Mucosa of descending colon (tissue), 3 donors: ENCODE measurements at regions not wholly inside any gene's neighbourhood (a gene's known extent, or its start where the extent isn't known, plus 50 kb on each side); places are given as distances from the start of the nearest gene placed in this dataset.

Experiments used
- ATAC-seq: fragments of 200-7000 bp; cut with Tn5 transposase; one replicate; pipeline ENCODE4 v1.9.1; 2020; ENCODE audit warnings: mild to moderate bottlenecking, moderate library complexity
- DNase-seq, 3 donors: peaks; one replicate each; pipeline ENCODE4 v3.0.0-alpha.2; 2020
- H3K36me3 ChIP-seq: fragments of 200-600 bp; one replicate; pipeline ENCODE4 v1.8.0; 2021; ENCODE audit warnings: low read depth, mild to moderate bottlenecking
- H3K4me1 ChIP-seq: fragments of 200-600 bp; one replicate; pipeline ENCODE4 v1.8.0; 2021; ENCODE audit warnings: low read depth, mild to moderate bottlenecking
- H3K4me3 ChIP-seq: fragments of 200-600 bp; one replicate; pipeline ENCODE4 v1.8.0; 2021; ENCODE audit warnings: mild to moderate bottlenecking
- H3K9me3 ChIP-seq: fragments of 200-600 bp; one replicate; pipeline ENCODE4 v1.8.0; 2021; ENCODE audit warnings: mild to moderate bottlenecking
- intact Hi-C, 2 donors: fragments of 100-400 bp; cut with DNase I in 1 of 2; cut with micrococcal nuclease in 1 of 2; formaldehyde crosslinking; loops; one replicate each; pipeline versions ENCODE4 v1.11.0 to v1.11.1; 2022; cut with DNase I, micrococcal nuclease
- TF ChIP-seq, protein P1 (sequence below): fragments of 200-600 bp; IDR thresholded peaks from one replicate; pipeline ENCODE4 v1.8.0; 2022; ENCODE audit warnings: antibody characterized with exemption, mild to moderate bottlenecking
- donor health status: DM: no; HTN: no; CAD: no; lungs with moderate emphysema.
- donor health status: DM: no; HTN: no; CAD: no.
- donor health status: DM: no; HTN: yes; CAD: no.

GRCh38 chrX:22648281-22648680, 351.5 kb upstream of the DDX53 start:
- ATAC-seq (no peak), DNase-seq (no peak)
- Histone ChIP-seq H3K36me3 (no peaks in the 10 kb centered on the region), H3K4me1 (no peaks in the 10 kb centered on the region), H3K9me3 (no peaks in the 10 kb centered on the region), H3K4me3 (no peak overlapping the region)
- TF ChIP-seq, protein P1, sequence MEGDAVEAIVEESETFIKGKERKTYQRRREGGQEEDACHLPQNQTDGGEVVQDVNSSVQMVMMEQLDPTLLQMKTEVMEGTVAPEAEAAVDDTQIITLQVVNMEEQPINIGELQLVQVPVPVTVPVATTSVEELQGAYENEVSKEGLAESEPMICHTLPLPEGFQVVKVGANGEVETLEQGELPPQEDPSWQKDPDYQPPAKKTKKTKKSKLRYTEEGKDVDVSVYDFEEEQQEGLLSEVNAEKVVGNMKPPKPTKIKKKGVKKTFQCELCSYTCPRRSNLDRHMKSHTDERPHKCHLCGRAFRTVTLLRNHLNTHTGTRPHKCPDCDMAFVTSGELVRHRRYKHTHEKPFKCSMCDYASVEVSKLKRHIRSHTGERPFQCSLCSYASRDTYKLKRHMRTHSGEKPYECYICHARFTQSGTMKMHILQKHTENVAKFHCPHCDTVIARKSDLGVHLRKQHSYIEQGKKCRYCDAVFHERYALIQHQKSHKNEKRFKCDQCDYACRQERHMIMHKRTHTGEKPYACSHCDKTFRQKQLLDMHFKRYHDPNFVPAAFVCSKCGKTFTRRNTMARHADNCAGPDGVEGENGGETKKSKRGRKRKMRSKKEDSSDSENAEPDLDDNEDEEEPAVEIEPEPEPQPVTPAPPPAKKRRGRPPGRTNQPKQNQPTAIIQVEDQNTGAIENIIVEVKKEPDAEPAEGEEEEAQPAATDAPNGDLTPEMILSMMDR: no peak
- intact Hi-C loops: no loop called here

DNA sequence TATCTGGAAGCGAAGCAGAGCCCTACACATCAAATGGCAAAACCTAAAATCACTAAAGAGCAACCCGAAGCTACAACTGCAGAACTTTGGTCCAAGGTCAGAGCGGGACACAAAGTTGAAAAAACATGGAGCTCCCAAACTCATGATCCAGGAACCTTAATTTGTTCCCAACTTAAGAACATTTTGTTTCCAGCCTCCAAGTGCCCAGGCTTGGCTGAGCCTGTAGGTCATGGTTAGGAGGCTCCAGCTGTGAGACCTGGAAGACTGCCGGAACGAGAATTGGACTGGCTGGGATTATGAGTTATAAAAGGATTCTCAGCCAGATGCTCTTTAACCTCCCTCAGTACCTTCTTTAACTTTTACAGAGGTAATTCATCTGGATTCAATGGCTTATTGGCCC, 349.1 kb upstream of the DDX53 start:
- H3K4me1 ChIP-seq: no peaks in the 10 kb centered on the region
- no peaks in the 10 kb centered on the region for H3K9me3 ChIP-seq
- no peak overlapping the region for H3K4me3 ChIP-seq
- TF ChIP-seq, protein P1: no peak
- DNase-seq (no peak), ATAC-seq (no peak)
- intact Hi-C loops: no loop called here
- no peaks in the 10 kb centered on the region for H3K36me3 ChIP-seq

DNA sequence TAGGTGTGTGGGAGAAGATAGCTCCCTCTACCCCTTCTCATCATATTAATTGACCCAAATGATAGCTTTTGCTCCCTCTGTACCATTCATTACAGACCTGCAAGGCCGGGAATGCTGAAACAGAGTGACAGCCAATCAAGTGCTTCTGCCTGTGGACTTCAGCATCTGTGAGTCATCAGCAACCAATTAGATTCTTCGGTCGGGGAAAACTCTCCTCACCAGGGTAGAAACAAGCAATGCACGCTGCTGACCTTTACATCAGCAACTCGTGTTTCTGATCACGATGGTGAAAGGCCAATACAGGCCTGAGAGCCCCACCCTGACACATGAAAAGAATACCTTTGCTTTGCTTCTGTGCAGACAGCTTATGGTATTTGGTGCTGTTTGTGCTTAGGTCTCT, 347.2 kb upstream of the DDX53 start:
- TF ChIP-seq, protein P1: no peak
- H3K4me3 ChIP-seq: no peak overlapping the region
- H3K9me3 ChIP-seq: no peaks in the 10 kb centered on the region
- H3K36me3 ChIP-seq: no peaks in the 10 kb centered on the region
- peak in 1 of 3 donors; percentile 21 for DNase-seq
- intact Hi-C loops: no loop called here
- peak; percentile 88 for ATAC-seq
- H3K4me1 ChIP-seq: no peaks in the 10 kb centered on the region

GRCh38 chrX:22660756-22661155, 339.0 kb upstream of the DDX53 start:
- Histone ChIP-seq H3K36me3 (no peaks in the 10 kb centered on the region), H3K4me1 (no peaks in the 10 kb centered on the region), H3K4me3 (no peak overlapping the region), H3K9me3 (no peaks in the 10 kb centered on the region)
- intact Hi-C loops: no loop called here
- ATAC-seq (no peak), DNase-seq (no peak)
- TF ChIP-seq, protein P1: no peak

GRCh38 chrX:22662776-22663175, 337.0 kb upstream of the DDX53 start:
- H3K36me3 ChIP-seq: no peaks in the 10 kb centered on the region
- no peak overlapping the region for H3K4me3 ChIP-seq
- intact Hi-C loops: no loop called here
- no peak for ATAC-seq
- TF ChIP-seq, protein P1: no peak
- no peaks in the 10 kb centered on the region for H3K9me3 ChIP-seq
- no peaks in the 10 kb centered on the region for H3K4me1 ChIP-seq
- DNase-seq: no peak

GRCh38 chrX:22664826-22665225, 334.9 kb upstream of the DDX53 start:
- TF ChIP-seq, protein P1: no peak
- H3K36me3 ChIP-seq: no peaks in the 10 kb centered on the region
- no peak overlapping the region for H3K4me3 ChIP-seq
- no peaks in the 10 kb centered on the region for H3K9me3 ChIP-seq
- intact Hi-C loops: no loop called here
- ATAC-seq (no peak), DNase-seq (no peak)
- no peaks in the 10 kb centered on the region for H3K4me1 ChIP-seq
